NCI-H748 (cell line): ENCODE measurements at regions not wholly inside any gene's neighbourhood (a gene's known extent, or its start where the extent isn't known, plus 50 kb on each side); places are given as distances from the start of the nearest gene placed in this dataset.

ENCODE experiments used
- DNase-seq: peaks from one replicate; lab custom pipeline; 2025; ENCODE audit not compliant: unreplicated experiment; lab: John Stamatoyannopoulos, UW

DNA sequence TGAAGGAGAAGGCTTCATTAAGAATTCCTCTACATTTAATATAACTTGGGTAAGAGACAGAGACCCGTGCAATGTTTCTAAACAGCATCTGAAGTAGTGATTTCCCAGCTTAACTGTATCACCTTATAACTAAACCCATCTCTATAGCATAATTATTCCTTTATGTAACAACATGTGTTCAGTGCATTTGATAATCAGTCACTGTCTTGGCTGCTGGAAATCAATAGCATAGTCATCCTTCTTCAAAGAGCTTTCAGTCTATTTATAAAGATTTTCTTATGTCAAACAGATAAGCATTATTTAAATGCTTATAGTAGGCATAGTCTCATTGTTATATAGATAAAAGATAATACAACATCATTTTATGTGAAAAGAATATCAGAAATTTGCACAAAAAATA lies 80.1 kb upstream of the TYRP1 start:
- DNase-seq, result no peak

DNA sequence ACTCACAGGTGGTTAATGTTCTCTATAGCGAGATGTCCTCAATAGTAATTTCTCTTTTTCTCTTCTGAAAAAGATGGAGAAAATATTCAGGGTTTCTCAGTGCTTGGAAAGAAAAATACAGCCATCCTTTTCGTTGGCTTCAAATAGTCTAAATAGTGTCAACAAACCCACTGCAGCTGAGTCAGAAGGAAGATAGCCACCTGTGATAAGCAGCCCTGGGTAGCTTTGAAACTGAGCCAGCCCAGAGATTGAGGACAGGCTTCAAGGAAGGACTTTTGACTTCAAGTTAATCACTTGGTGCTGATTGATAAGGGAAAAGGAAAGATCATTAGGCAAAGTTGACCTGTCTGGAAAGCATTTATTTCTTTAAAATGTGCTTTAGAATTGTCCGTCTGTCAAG lies 78.7 kb upstream of the TYRP1 start:
- DNase-seq, result no peak

DNA sequence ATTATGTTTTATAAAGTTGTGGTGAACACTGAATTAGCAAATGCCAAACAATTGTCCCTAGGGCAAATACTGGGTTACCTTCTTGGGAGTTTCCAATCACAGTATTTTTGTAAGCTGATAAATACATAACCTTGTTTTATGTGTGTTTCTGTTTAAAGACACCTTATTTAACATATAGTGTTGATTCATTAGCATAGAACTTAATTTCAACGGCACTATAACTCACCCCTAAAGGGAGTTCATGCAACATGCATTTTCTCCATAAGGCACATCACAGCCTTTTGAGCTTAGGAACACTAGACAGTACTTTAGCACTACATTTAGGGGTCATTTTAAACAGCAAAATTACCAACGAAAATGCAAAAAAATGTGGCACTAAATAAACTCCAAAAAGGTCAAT lies 74.2 kb upstream of the TYRP1 start:
- no peak for DNase-seq

DNA sequence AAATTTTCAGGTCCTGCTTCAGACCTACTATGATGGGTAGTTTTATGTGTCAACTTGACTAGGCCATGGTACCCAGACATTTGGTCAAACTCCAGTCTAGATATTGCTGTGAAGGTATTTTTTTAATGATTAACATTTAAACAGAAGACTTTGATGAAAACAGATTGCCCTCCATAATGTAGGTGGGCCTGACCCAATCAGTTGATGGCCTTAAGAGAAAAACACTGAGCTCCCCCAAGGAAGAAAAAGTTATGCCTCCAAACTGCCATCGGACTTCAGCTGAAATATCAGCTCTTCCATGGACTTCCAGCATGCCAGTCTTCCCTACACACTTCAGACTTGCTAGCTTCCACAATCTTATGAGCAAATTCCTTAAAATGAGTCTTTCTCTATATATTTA lies 67.3 kb upstream of the TYRP1 start:
- DNase-seq, result no peak

DNA sequence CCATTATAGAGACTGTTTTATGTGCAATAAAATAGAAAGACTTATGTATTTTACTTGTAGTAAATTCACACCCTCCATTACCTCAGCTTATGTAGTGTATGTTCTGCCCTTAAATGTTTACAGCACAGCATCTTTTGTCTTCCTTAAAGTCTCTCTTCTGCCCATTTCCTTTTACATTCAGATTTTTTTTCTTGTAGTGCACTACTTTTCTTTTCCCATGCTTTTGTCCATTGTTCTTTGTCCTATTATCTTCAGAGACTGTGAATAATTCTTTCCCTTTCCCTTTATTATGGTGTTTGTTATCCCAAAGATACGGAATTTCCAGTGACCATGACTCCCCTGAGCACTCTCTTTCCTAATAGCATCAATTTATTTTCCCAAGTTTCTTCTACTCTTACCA lies 66.1 kb upstream of the TYRP1 start:
- DNase-seq, result no peak

DNA sequence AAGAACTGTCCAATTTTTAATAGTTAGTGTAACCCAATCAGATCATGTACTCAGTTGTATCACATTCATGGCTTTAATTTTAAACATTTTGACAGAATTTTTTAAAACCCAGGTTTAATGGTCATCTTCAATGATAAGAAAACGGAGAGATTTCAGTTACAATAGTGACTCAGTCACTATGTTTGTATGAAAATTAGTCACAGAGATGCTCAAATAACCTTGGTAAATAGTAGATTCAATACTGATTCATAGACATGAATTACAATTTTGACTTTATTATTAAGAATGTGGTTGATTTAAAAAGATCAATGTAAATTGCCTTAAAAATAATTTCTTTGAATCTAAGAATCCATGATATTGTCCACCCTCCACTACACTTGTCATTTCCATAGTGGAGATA lies 64.6 kb upstream of the TYRP1 start:
- no peak for DNase-seq

DNA sequence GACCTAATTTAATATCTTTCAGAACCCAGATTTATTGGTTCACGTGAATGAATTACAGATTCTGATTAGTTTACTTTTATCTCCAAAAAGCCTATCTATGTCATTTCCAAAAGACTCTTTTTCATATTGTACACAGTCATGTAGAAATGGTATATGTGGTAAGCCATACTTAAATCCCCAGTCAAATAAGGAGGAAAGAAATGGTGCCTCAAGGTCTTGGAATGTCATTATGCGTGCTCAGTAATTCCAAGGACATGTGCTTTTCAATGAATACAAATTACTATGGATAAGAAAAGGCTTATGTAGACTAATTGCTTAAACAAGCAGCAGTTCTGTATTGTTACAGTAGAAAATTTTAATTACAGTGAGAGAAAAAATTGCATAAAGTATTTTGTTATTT lies 64.1 kb upstream of the TYRP1 start:
- DNase-seq, result no peak

DNA sequence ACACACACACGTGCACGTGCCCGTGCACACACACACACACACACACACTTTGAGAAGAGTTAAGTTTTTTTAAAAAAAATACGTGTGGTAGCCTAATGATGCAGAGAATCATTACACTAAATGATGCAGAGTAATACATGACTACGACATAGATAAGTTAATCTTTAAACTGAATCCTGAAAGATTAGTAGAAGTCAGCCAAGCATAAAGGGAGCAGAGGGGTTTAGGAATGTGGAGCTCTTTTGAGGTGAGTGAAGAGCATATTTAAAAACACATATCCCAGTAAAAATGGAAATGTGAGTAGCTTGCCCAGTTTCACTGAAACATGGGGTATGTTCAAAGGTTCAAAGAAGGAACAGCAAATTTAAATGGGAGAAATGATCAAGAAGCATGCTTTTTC lies 61.3 kb upstream of the TYRP1 start:
- no peak for DNase-seq

DNA sequence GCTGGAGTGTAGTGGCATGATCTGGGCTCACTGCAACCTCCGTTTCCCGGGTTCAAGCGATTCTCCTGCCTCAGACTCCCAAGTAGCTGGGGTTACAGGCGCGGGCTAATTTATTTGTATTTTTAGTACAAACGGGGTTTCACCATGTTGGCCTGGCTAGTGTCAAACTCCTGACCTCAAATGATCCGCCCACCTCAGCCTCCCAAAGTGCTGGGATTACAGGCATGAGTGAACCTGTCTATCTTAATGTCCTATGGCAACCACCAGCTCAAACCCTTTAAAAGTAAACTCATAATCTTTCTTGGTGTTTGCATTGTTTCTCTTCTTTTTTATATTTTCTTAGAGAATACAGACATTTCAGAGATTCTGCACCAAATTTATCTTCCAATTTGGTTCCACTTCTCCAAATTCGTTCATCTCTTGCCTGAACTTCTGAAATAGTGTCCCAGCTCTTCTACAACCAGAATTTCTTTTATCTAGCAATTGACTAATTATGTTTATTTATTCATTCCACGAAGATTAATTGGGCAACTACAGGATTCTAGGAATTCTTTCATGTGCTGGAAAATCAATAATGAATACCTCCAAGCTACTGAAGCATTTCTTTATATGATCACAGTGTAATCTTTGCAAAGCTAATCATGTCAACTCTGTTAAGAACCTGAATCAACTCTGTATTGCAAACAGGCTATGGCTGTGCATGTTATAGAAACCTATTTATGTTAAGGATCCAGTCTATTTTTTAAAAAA lies 60.0 kb upstream of the TYRP1 start:
- no peak for DNase-seq

DNA sequence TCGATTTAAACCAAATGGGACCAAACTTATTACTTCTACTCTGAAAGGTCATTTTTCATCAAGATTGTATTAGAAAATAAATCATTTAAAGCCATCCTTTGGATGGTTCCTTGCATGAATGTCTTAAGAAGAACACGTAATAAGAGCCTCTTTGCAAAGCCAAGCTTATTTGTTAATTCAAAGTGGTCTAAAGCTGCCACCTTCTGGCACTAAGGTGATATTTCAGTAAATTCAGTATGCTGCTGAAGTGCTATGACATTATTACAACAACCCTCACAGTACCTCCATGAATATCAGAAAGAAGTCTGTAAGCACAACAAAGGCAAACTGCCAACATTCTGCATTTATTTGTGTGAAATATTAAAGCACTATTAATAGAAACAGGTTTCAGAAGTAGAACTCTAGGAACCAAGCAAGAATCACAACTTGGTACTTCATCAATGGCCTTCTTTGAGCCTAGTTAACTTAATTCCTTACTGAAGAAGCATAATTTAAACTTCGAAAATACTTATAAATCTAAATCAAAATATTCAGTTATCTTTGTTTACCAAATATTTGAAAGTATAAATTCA lies 53.1 kb upstream of the TYRP1 start:
- DNase-seq, result peak; percentile 82

DNA sequence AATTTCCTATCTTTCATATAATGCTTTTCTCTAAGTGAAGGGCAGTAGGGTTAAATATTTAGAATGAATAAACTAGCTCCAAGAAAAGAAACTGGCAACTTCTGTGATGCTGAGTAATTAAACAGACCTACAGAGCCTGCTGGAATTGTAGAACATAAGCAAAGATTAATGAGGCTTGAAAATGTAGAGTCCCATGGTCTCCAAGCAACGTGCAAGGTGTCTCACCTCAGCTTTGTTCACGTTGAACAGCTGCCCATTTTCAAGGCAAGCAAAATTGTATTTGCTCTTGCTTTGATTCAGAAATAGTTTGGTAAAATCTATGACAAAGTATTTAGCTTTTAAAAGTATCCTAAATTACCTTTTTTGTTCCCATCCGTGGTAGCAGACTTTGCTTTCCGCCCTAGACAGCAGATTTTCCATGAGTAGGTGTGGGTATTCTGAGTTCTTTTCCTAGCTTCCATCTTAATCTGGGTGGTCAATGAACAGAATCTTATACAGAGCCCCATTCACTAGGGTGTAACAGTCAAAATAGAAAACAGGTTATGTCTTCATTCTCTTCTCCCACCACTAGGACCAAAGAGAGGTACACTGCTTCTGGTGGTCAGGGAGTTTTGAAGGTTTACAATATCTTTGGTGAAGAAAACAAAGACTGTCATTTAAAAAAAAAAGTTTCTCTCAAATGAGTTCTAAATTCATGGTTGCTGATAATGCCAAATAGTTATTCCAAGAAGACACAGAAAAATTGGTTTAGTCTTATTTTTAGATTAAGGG lies 52.1 kb upstream of the TYRP1 start:
- DNase-seq, result peak; percentile 88
